Loucy (cell line): ENCODE measurements at regions not wholly inside any gene's neighbourhood (a gene's known extent, or its start where the extent isn't known, plus 50 kb on each side); places are given as distances from the start of the nearest gene placed in this dataset.

Experiments
- H2AFZ ChIP-seq: fragments of 200-600 bp; sonication (generic); 2 replicates; pipeline ENCODE4 v1.6.0; 2016; ENCODE audit warnings: antibody characterized with exemption, mild to moderate bottlenecking, low read length, moderate library complexity
- H3F3A ChIP-seq: fragments of 200-600 bp; 2 replicates; pipeline ENCODE4 v1.6.0; 2016; ENCODE audit warnings: antibody characterized with exemption, low read depth, mild to moderate bottlenecking
- H3K27me3 ChIP-seq: fragments of 200-600 bp; sonication (generic); 2 replicates; pipeline ENCODE4 v1.6.1; 2014; ENCODE audit warnings: low read length, mild to moderate bottlenecking; ENCODE audit not compliant: insufficient read depth, poor library complexity, severe bottlenecking
- H3K36me3 ChIP-seq: fragments of 200-600 bp; sonication (generic); 2 replicates; pipeline ENCODE4 v1.6.1; 2016; ENCODE audit warnings: low read length; ENCODE audit not compliant: insufficient read depth
- H3K4me1 ChIP-seq: fragments of 200-600 bp; sonication (generic); 2 replicates; pipeline ENCODE4 v1.5.1; 2014; ENCODE audit warnings: low read length, mild to moderate bottlenecking; ENCODE audit not compliant: insufficient read depth, poor library complexity, severe bottlenecking
- H3K4me2 ChIP-seq: fragments of 200-600 bp; sonication (generic); 2 replicates; pipeline ENCODE4 v1.6.0; 2014; ENCODE audit warnings: antibody characterized with exemption, low read length, low read depth, mild to moderate bottlenecking; ENCODE audit not compliant: poor library complexity, severe bottlenecking
- H3K4me3 ChIP-seq: fragments of 200-600 bp; sonication (generic); 2 replicates; pipeline ENCODE4 v1.5.1; 2014; ENCODE audit warnings: low read length, mild to moderate bottlenecking, mixed read lengths; ENCODE audit not compliant: poor library complexity, severe bottlenecking
- H3K79me2 ChIP-seq: fragments of 200-600 bp; sonication (generic); 2 replicates; pipeline ENCODE4 v1.6.1; 2014; ENCODE audit warnings: low read length; ENCODE audit not compliant: insufficient read depth
- H3K9ac ChIP-seq: fragments of 200-600 bp; sonication (generic); 2 replicates; pipeline ENCODE4 v1.6.0; 2014; ENCODE audit warnings: mild to moderate bottlenecking, low read depth, low read length, moderate library complexity; ENCODE audit not compliant: poor library complexity, severe bottlenecking
- H3K9me2 ChIP-seq: fragments of 200-600 bp; sonication (generic); replicated peaks from 2 replicates; pipeline ENCODE4 v1.6.1; 2016; ENCODE audit warnings: low read depth, low read length, mixed read lengths
- H3K9me3 ChIP-seq: fragments of 200-600 bp; sonication (generic); 2 replicates; pipeline ENCODE4 v1.6.1; 2014; ENCODE audit warnings: mild to moderate bottlenecking, antibody characterized with exemption, low read length, low read depth; ENCODE audit not compliant: insufficient read depth
- H4K20me1 ChIP-seq: fragments of 200-600 bp; sonication (generic); 2 replicates; pipeline ENCODE4 v1.6.0; 2014; ENCODE audit warnings: antibody characterized with exemption, low read length, mild to moderate bottlenecking; ENCODE audit not compliant: insufficient read depth, poor library complexity, severe bottlenecking
- CTCF ChIP-seq: fragments of 200-600 bp; sonication (generic); conservative IDR thresholded peaks from 2 replicates; pipeline ENCODE4 v1.5.1; 2014; ENCODE audit warnings: mild to moderate bottlenecking, antibody characterized with exemption, low read length
- EZH2phosphoT487 ChIP-seq: fragments of 200-600 bp; IDR thresholded peaks from 2 replicates; pipeline ENCODE4 v1.6.1; 2018; ENCODE audit warnings: antibody characterized with exemption, mild to moderate bottlenecking, moderate library complexity, borderline replicate concordance

GRCh38 chr2:226183550-226183949, 616.1 kb downstream of the IRS1 start:
- H3F3A ChIP-seq = no peaks in the 10 kb centered on the region
- no peaks in the 10 kb centered on the region for H3K27me3 ChIP-seq
- H3K4me1 ChIP-seq = no peaks in the 10 kb centered on the region
- no peak overlapping the region for H3K4me3 ChIP-seq
- H2AFZ ChIP-seq = no peak overlapping the region
- TF ChIP-seq EZH2phosphoT487 = no peak
- no peak for TF ChIP-seq CTCF
- no peaks in the 10 kb centered on the region for H3K36me3 ChIP-seq
- H3K79me2 ChIP-seq = no peaks in the 10 kb centered on the region
- no peaks in the 10 kb centered on the region for H3K9me3 ChIP-seq
- no peaks in the 10 kb centered on the region for H3K9me2 ChIP-seq
- no peak overlapping the region for H3K9ac ChIP-seq
- no peak overlapping the region for H3K4me2 ChIP-seq
- no peaks in the 10 kb centered on the region for H4K20me1 ChIP-seq

DNA sequence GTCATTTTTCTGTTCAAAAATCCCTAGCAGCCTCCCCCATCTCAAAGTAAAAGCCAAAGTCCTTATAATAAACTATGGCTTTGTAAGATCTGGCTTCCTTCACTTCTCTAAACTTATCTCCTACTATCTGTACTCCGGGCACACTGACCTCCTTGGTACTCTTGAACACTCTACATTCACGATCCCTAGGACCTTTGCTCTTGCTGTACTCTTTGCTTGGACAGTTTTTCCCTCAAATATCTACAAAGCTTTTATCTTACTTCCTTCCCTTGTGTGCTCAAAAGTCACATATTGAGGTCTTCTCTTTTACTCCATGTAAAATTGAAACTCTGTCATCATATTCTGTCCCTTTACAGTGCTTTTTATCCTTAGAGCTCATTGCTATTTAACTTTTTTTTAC, 616.6 kb downstream of the IRS1 start:
- Histone ChIP-seq H3F3A (no peaks in the 10 kb centered on the region), H3K9ac (no peak overlapping the region), H4K20me1 (no peaks in the 10 kb centered on the region), H2AFZ (no peak overlapping the region), H3K27me3 (no peaks in the 10 kb centered on the region), H3K9me2 (no peaks in the 10 kb centered on the region), H3K4me1 (no peaks in the 10 kb centered on the region), H3K4me3 (no peak overlapping the region), H3K79me2 (no peaks in the 10 kb centered on the region), H3K36me3 (no peaks in the 10 kb centered on the region), H3K9me3 (0 out of 2 replicates have a peak, but pooled peaks cover 4% of the 10 kb centered on the region), H3K4me2 (no peak overlapping the region)
- TF ChIP-seq CTCF (no peak), EZH2phosphoT487 (no peak)

DNA sequence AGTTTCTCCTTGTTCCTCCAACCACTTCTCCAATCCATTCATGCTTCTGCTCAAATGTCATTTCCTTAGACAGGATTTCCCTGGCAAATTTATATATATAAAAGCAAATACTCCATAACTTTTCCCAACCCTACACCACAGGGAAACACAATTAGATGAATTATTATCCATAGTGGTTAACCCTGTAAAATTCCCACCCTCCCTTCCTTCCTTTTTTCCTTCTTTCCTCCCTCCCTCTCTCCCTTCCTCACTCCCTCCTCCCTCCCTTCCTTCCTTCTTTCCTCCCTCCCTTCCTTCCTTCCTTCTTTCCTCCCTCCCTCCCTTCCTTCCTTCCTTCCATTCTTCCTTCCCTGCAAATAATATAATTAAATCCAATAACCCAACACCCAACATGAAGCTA, 617.7 kb downstream of the IRS1 start:
- Histone ChIP-seq H3K4me3 (no peak overlapping the region), H3K36me3 (no peaks in the 10 kb centered on the region), H3K4me2 (no peak overlapping the region), H2AFZ (no peak overlapping the region), H3F3A (no peaks in the 10 kb centered on the region), H3K27me3 (no peaks in the 10 kb centered on the region), H3K79me2 (no peaks in the 10 kb centered on the region), H3K4me1 (no peaks in the 10 kb centered on the region), H4K20me1 (no peaks in the 10 kb centered on the region), H3K9me2 (no peaks in the 10 kb centered on the region), H3K9me3 (0 out of 2 replicates have a peak, but pooled peaks cover 4% of the 10 kb centered on the region), H3K9ac (no peak overlapping the region)
- TF ChIP-seq EZH2phosphoT487 (no peak), CTCF (no peak)
